ENCODE measurements at regions not wholly inside any gene's neighbourhood (a gene's known extent, or its start where the extent isn't known, plus 50 kb on each side); places are given as distances from the start of the nearest gene placed in this dataset.
"Not testable (repeated sequence)": the region's sequence is repeated elsewhere in the genome, so short reads cannot be mapped to it uniquely, and the experiment has no call there.

- Histone ChIP-seq H3K23ac (ENCODE audit: insufficient read length, low read depth, low read length) (no peak overlapping the region), H3K23me2 (ENCODE audit: insufficient read length, low read depth, low read length, poor library complexity, severe bottlenecking) (no peaks in the 10 kb centered on the region), H3K4ac (ENCODE audit: low read depth, low read length) (no peak overlapping the region), H2BK20ac (ENCODE audit: low read depth, low read length, poor library complexity, severe bottlenecking) (no peak overlapping the region), H3K56ac (ENCODE audit: insufficient read length, low read depth, low read length) (no peak overlapping the region), H2AK5ac (ENCODE audit: insufficient read length, low read length) (no peak overlapping the region), H4K5ac (ENCODE audit: insufficient read length, low read depth, low read length) (no peak overlapping the region), H2BK15ac (ENCODE audit: low read depth, low read length) (no peak overlapping the region), H3K14ac (ENCODE audit: insufficient read depth, low read length) (no peak overlapping the region), H4K8ac (replicated peaks; ENCODE audit: insufficient read length, low read depth, low read length) (no peak overlapping the region), H3K27ac (ENCODE audit: insufficient read length, low read depth, low read length) (no peak overlapping the region), H3K79me1 (ENCODE audit: insufficient read depth, low read depth, low read length, poor library complexity, severe bottlenecking) (no peaks in the 10 kb centered on the region), H3K27me3 (ENCODE audit: insufficient read depth, low read length) (no peaks in the 10 kb centered on the region), H4K20me1 (ENCODE audit: control insufficient read depth, insufficient read depth, insufficient read length) (no peaks in the 10 kb centered on the region), H3K4me2 (ENCODE audit: insufficient read depth, insufficient read length, low read length) (no peak overlapping the region), H3K4me1 (ENCODE audit: insufficient read depth, low read length) (no peaks in the 10 kb centered on the region), H2BK12ac (ENCODE audit: insufficient read length, low read depth, low read length) (no peak overlapping the region), H3T11ph (ENCODE audit: low read length) (no peak overlapping the region), H2AFZ (ENCODE audit: low read length) (no peak overlapping the region), H3K18ac (ENCODE audit: insufficient read length, low read depth, low read length) (no peak overlapping the region), H3K79me2 (ENCODE audit: insufficient read depth, low read length) (no peaks in the 10 kb centered on the region), H2BK5ac (ENCODE audit: insufficient read length, low read length) (no peak overlapping the region), H4K91ac (ENCODE audit: insufficient read length, low read depth, low read length) (no peak overlapping the region), H3K9ac (ENCODE audit: extremely low read depth, insufficient read length, low read length) (no peak overlapping the region), H2BK120ac (ENCODE audit: low read depth, low read length, poor library complexity, severe bottlenecking) (no peak overlapping the region), H3K9me3 (ENCODE audit: control insufficient read depth, low read depth, low read length) (no peaks in the 10 kb centered on the region)
- H3K9me3 Mint-ChIP-seq: no peaks in the 10 kb centered on the region
- no peaks in the 10 kb centered on the region for H3K27me3 Mint-ChIP-seq (ENCODE audit: low read depth)
- TF ChIP-seq CTCF (conservative IDR thresholded peaks at IDR 0.05): no peak
- no peak overlapping the region for H3K27ac Mint-ChIP-seq
- no CpG with 5 or more reads among the region's 1 CpG for WGBS (ENCODE audit: extremely low coverage, insufficient read length, low lambda C conversion rate)
- no peak overlapping the region for H3K4me3 Mint-ChIP-seq
- H3K4me1 Mint-ChIP-seq: peaks cover 3 to 5% of the 10 kb centered on the region in 2 experiments; a peak in 2 of 4 replicates
- DNase-seq: no peak
- no peaks in the 10 kb centered on the region for H3K36me3 Mint-ChIP-seq (ENCODE audit: insufficient read depth in 1 of 3, low read depth in 3 of 3)
Observed at GRCh38 chr7:114140561-114140960, 221.8 kb upstream of the PPP1R3A start.

- not testable (repeated sequence) for H2AK5ac ChIP-seq (ENCODE audit: insufficient read length, low read length); H4K20me1 ChIP-seq (ENCODE audit: control insufficient read depth, insufficient read depth, insufficient read length); H3K4me3 Mint-ChIP-seq; H3K4me1 Mint-ChIP-seq; H3K27ac ChIP-seq (ENCODE audit: insufficient read length, low read depth, low read length); H2BK5ac ChIP-seq (ENCODE audit: insufficient read length, low read length); H3K18ac ChIP-seq (ENCODE audit: insufficient read length, low read depth, low read length); H3K56ac ChIP-seq (ENCODE audit: insufficient read length, low read depth, low read length); H3K23me2 ChIP-seq (ENCODE audit: insufficient read length, low read depth, low read length, poor library complexity, severe bottlenecking); H3K4me1 ChIP-seq (ENCODE audit: insufficient read depth, low read length); H3K27me3 Mint-ChIP-seq (ENCODE audit: low read depth); H3K4me2 ChIP-seq (ENCODE audit: insufficient read depth, insufficient read length, low read length); H3K27ac Mint-ChIP-seq; H4K91ac ChIP-seq (ENCODE audit: insufficient read length, low read depth, low read length); H3K14ac ChIP-seq (ENCODE audit: insufficient read depth, low read length); H3K79me1 ChIP-seq (ENCODE audit: insufficient read depth, low read depth, low read length, poor library complexity, severe bottlenecking); H3K23ac ChIP-seq (ENCODE audit: insufficient read length, low read depth, low read length); H4K8ac ChIP-seq (replicated peaks; ENCODE audit: insufficient read length, low read depth, low read length); H2AFZ ChIP-seq (ENCODE audit: low read length); H4K5ac ChIP-seq (ENCODE audit: insufficient read length, low read depth, low read length); H3T11ph ChIP-seq (ENCODE audit: low read length); H3K9ac ChIP-seq (ENCODE audit: extremely low read depth, insufficient read length, low read length); H3K36me3 Mint-ChIP-seq (ENCODE audit: insufficient read depth in 1 of 3, low read depth in 3 of 3); H3K9me3 ChIP-seq (ENCODE audit: control insufficient read depth, low read depth, low read length); H3K27me3 ChIP-seq (ENCODE audit: insufficient read depth, low read length); H3K79me2 ChIP-seq (ENCODE audit: insufficient read depth, low read length); DNase-seq; H2BK120ac ChIP-seq (ENCODE audit: low read depth, low read length, poor library complexity, severe bottlenecking); H3K9me3 Mint-ChIP-seq; H2BK12ac ChIP-seq (ENCODE audit: insufficient read length, low read depth, low read length); H2BK15ac ChIP-seq (ENCODE audit: low read depth, low read length); H3K4ac ChIP-seq (ENCODE audit: low read depth, low read length); H2BK20ac ChIP-seq (ENCODE audit: low read depth, low read length, poor library complexity, severe bottlenecking)
- no CpG with 5 or more reads among the region's 5 CpGs for WGBS (ENCODE audit: extremely low coverage, insufficient read length, low lambda C conversion rate)
Observed at GRCh38 chr7:114139690-114140089, 220.9 kb upstream of the PPP1R3A start.
